ENCODE measurements at regions not wholly inside any gene's neighbourhood (a gene's known extent, or its start where the extent isn't known, plus 50 kb on each side); places are given as distances from the start of the nearest gene placed in this dataset.
"Not testable (repeated sequence)": the region's sequence is repeated elsewhere in the genome, so short reads cannot be mapped to it uniquely, and the experiment has no call there.

DNA sequence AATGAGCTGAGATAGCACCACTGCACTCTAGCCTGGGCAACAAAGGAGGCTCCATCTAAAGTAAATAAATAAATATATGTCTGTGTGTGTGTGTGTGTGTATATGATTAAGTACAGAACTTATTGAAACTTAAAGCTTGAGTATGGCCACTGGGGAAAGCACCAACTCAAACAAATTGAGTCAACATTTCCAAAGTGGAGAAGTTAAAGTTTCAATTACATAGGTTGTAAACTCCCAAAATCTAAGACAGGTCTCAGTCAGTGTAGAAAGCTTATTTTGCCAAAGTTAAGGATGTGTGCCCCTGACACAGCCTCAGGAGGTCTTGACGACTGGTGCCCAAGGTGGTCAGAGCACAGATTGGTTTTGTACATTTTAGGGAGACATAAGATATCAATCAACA lies 458.9 kb upstream of the RGS18 start:
- Histone ChIP-seq H3K36me3 (replicated peaks; ENCODE audit: control insufficient read depth, insufficient read depth, low read length) (no peaks in the 10 kb centered on the region), H3K4me3 (ENCODE audit: insufficient read depth, low read depth, low read length) (no peak overlapping the region), H3K27me3 (ENCODE audit: control insufficient read depth, insufficient read depth, low read length) (no peaks in the 10 kb centered on the region)
- DNase-seq = no peak

DNA sequence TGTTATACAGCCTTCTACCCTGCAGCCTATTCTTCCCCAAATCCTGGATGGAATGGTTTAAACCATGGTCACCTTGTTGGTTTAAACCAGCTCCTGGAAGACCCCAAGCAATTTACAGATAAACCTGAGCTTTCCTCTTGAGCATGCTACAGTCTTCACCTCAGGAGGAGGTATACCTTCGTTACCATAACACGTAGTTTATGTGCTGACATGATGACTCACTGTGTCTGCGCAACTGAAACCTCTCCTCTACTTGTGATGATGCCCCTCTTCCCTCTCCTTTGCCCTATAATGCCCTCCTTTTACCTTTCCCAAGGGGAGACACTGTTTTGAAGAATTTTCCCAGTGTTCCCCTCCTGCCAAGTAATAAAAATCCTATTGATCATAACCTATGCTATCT lies 457.3 kb upstream of the RGS18 start:
- Histone ChIP-seq H3K27me3 (ENCODE audit: control insufficient read depth, insufficient read depth, low read length) (no peaks in the 10 kb centered on the region), H3K36me3 (replicated peaks; ENCODE audit: control insufficient read depth, insufficient read depth, low read length) (no peaks in the 10 kb centered on the region), H3K4me3 (ENCODE audit: insufficient read depth, low read depth, low read length) (no peak overlapping the region)
- DNase-seq = no peak

DNA sequence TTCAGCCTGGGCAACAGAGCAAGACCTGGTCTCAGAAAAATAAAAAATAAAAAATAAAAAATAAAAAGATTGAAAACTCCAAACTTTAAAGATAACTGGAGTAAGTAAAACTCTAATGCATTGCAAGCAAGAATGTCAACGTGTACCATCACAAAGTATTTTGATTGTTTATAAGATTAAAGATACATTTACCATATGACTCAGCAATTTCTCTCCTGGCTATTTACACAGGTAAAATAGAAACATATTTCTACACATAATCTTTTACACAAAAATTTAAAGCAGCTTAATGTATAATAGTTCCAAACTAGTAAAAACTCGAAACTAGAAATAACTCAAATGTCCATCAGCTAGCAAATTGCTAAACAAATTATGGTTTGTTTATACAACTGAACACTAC lies 456.1 kb upstream of the RGS18 start:
- Histone ChIP-seq H3K27me3 (ENCODE audit: control insufficient read depth, insufficient read depth, low read length) (no peaks in the 10 kb centered on the region), H3K4me3 (ENCODE audit: insufficient read depth, low read depth, low read length) (no peak overlapping the region), H3K36me3 (replicated peaks; ENCODE audit: control insufficient read depth, insufficient read depth, low read length) (no peaks in the 10 kb centered on the region)
- no peak for DNase-seq

DNA sequence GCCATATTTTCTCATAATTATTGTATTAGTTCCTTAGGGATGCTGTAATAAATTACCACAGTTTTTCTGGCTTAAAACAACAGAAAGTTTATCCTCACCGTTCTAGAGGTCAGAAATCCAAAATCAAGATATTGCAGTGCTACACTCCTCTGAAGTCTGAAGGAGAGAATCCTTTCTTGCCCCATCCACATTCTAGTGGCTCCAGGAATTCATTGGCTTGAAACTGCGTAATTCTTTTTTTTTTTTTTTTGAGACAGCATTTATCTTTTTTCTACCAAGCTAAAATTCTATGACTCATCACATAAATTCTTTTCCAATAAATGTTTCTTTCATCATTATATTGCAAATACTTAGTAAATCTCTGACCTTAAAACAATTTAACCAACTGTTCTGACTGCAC lies 451.0 kb upstream of the RGS18 start:
- Histone ChIP-seq H3K36me3 (replicated peaks; ENCODE audit: control insufficient read depth, insufficient read depth, low read length) (no peaks in the 10 kb centered on the region), H3K27me3 (ENCODE audit: control insufficient read depth, insufficient read depth, low read length) (no peaks in the 10 kb centered on the region), H3K4me3 (ENCODE audit: insufficient read depth, low read depth, low read length) (no peak overlapping the region)
- no peak for DNase-seq

DNA sequence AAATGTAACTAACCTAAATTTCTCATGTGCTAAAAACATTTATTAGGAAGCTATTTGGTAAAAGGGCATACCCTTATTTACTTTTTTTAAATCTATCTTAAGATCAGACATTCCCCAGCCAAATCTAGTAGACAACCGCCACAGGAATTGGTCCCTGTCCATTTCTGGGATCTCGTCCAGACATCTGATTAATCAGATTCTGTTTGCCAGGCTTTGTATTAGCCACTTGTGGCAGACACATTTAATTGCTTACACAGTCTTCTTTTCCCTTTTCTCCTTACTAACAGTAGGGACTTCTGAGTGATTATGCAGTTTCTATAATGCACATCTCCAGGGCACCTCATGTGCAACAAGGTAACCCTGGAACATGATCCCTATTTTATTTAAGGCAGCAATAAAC lies 449.0 kb upstream of the RGS18 start:
- Histone ChIP-seq H3K36me3 (replicated peaks; ENCODE audit: control insufficient read depth, insufficient read depth, low read length) (no peaks in the 10 kb centered on the region), H3K27me3 (ENCODE audit: control insufficient read depth, insufficient read depth, low read length) (no peaks in the 10 kb centered on the region), H3K4me3 (ENCODE audit: insufficient read depth, low read depth, low read length) (no peak overlapping the region)
- DNase-seq = no peak

DNA sequence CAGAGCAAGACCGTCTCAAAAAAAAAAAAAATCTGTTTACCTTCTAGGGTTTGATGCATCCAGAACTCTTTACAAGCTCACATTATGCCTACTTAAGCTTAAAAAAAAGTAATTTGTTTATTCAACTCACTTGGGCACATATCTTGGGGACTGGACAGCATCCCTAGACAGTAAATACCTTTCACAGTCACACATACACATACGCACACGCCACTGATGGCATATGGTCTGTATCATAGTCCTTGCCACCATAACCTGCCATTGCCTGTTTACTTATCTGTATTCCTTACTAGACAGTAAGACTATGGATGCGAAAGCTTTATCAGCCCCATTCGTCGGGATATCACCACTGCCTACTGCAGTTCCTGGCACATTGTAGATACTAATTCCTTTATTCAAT lies 446.3 kb upstream of the RGS18 start:
- DNase-seq = no peak
- H3K36me3 ChIP-seq (replicated peaks; ENCODE audit: control insufficient read depth, insufficient read depth, low read length) = no peaks in the 10 kb centered on the region

DNA sequence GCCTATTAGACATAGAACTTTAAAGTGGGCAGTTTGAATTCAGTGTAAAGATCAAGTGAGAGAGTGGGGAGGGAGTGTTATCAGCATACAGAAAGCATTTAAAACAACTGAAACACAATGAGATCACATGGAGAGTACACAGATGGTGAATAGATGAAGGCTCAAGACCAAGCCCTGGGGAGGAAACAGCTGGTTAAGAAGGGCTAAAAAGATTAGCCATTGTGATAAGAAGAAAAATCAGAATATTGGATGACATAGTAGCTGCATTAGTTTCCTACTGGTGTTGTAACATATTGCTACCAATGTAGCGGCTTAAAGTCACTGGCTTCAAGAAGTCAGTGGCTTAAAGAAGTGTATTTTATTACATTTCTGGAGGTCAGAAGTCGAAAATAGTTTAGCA lies 443.4 kb upstream of the RGS18 start:
- DNase-seq = no peak
- H3K4me3 ChIP-seq (ENCODE audit: insufficient read depth, low read depth, low read length) = no peak overlapping the region
- no peaks in the 10 kb centered on the region for H3K27me3 ChIP-seq (ENCODE audit: control insufficient read depth, insufficient read depth, low read length)
- no peaks in the 10 kb centered on the region for H3K36me3 ChIP-seq (replicated peaks; ENCODE audit: control insufficient read depth, insufficient read depth, low read length)

More for the DNA sequence above, 446.3 kb upstream of the RGS18 start:
- no peaks in the 10 kb centered on the region for H3K27me3 ChIP-seq (ENCODE audit: control insufficient read depth, insufficient read depth, low read length)
- H3K4me3 ChIP-seq (ENCODE audit: insufficient read depth, low read depth, low read length) = no peak overlapping the region

DNA sequence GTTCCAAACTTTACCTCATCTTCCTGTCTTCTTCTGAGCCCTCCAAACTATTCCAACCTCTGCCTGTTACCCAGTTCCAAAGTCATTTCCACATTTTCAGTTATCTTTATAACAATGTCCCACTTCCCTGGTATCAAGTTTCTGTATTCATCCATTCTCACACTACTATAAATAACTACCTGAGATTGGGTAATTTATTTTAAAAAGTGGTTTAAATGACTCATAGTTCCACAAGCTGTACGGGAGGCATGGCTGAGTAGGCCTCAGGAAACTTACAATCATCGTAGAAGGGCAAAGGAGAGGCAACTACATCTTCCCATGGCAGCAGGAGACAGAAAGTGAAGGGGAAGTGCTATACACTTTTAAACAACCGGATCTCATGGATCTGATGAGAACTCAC lies 428.5 kb upstream of the RGS18 start:
- H3K27me3 ChIP-seq (ENCODE audit: control insufficient read depth, insufficient read depth, low read length) = no peaks in the 10 kb centered on the region
- DNase-seq = no peak
- no peak overlapping the region for H3K4me3 ChIP-seq (ENCODE audit: insufficient read depth, low read depth, low read length)
- H3K36me3 ChIP-seq (replicated peaks; ENCODE audit: control insufficient read depth, insufficient read depth, low read length) = no peaks in the 10 kb centered on the region

DNA sequence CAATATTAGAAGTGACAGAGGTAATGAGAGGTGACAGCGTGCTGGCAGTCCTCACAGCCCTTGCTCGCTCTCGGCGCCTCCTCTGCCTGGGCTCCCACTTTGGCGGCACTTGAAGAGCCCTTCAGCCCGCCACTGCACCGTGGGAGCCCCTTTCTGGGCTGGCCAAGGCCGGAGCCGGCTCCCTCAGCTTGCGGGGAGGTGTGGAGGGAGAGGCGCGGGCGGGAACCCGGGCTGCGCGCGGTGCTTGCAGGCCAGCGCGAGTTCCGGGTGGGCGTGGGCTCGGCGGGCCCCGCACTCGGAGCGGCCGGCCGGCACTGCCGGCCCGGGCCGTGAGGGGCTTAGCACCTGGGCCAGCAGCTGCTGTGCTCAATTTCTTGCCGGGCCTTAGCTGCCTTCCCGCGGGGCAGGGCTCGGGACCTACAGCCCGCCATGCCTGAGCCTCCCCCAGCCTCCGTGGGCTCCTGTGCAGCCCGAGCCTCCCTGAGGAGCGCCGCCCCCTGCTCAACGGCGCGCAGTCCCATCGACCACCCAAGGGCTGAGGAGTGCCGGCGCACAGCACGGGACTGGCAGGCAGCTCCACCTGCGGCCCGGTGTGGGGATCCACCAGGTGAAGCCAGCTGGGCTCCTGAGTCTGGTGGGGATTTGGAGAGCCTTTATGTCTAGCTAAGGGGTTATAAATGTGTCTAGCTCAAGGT lies 426.5 kb upstream of the RGS18 start:
- not testable (repeated sequence) for H3K36me3 ChIP-seq (replicated peaks; ENCODE audit: control insufficient read depth, insufficient read depth, low read length); H3K27me3 ChIP-seq (ENCODE audit: control insufficient read depth, insufficient read depth, low read length); H3K4me3 ChIP-seq (ENCODE audit: insufficient read depth, low read depth, low read length); DNase-seq

DNA sequence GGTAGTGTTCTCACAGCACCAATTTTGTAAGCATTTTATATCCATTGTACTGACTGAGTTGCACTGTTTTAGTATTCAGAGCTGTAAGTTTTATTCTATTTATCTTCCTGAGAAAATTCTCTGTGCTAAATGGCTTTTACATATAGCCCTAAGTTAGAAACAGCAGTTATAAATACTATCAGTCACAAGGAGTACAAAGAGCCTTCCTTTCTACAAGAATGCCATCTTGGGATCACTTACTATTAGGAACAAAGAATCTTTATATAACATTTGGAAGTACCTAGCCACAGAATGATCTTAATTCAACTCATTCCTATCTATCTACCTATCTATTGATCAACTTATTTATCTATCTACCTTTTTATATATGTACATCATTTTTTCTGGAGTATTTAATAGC lies 423.9 kb upstream of the RGS18 start:
- no peak overlapping the region for H3K4me3 ChIP-seq (ENCODE audit: insufficient read depth, low read depth, low read length)
- DNase-seq = no peak

DNA sequence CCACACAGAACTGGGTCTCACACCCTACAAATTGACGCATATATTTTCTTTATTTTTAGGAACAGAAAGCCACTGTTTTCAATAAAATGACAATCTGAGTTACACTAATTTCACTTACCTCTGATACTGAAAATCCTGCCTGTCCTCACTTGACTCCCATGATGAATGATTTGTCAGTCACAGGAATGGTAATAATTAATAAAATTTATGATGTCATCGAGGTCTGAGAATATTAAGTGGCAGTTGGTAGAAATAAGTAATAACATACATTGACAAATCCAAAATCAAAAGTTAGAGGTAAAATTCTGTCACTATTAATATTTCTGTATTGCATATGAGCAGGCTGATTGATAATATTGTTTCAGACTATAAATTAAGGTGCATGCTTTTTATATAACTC lies 418.7 kb upstream of the RGS18 start:
- Histone ChIP-seq H3K4me3 (ENCODE audit: insufficient read depth, low read depth, low read length) (no peak overlapping the region), H3K36me3 (replicated peaks; ENCODE audit: control insufficient read depth, insufficient read depth, low read length) (no peaks in the 10 kb centered on the region), H3K27me3 (ENCODE audit: control insufficient read depth, insufficient read depth, low read length) (no peaks in the 10 kb centered on the region)
- DNase-seq = no peak

More for the DNA sequence above, 423.9 kb upstream of the RGS18 start:
- no peaks in the 10 kb centered on the region for H3K27me3 ChIP-seq (ENCODE audit: control insufficient read depth, insufficient read depth, low read length)
- H3K36me3 ChIP-seq (replicated peaks; ENCODE audit: control insufficient read depth, insufficient read depth, low read length) = no peaks in the 10 kb centered on the region

DNA sequence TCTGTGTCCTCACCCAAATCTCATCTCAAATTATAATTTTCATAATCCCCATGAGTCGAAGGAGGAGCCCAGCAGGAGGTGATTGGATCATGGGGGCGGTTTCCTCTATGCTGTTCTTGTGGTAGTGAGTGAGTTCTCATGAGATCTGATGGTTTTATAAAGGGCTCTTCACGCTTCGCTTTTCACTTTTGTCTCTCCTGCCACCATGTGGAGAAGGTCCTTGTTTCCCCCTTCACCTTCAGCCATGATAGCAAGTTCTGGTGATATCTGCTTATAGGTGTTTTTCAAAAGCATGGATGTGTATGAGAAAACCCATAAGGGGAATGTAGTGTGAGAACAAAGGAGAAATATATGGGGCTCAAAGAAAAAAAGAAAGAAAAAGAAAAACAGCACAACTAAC lies 405.9 kb upstream of the RGS18 start:
- H3K4me3 ChIP-seq (ENCODE audit: insufficient read depth, low read depth, low read length) = no peak overlapping the region
- no peak for DNase-seq

DNA sequence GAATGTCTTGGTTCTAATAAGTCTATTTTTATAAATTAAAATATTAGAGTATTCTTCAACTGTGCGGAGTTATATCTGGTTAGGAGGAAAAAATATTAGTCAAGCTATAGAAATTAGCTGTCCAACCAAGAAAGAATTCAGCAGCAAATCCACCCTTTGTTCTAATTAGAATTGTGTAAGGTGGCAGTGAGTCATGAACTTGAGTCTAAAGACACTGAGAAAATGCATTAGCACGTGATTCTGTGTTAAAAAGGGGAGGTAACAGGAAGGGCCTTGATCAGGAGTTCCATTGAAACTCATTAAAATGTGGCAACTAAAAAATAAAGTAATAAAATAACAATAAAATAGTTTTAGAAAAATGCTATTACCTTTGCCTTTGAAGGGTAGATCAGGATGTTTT lies 398.2 kb upstream of the RGS18 start:
- Histone ChIP-seq H3K27me3 (ENCODE audit: control insufficient read depth, insufficient read depth, low read length) (no peaks in the 10 kb centered on the region), H3K4me3 (ENCODE audit: insufficient read depth, low read depth, low read length) (no peak overlapping the region), H3K36me3 (replicated peaks; ENCODE audit: control insufficient read depth, insufficient read depth, low read length) (no peaks in the 10 kb centered on the region)
- no peak for DNase-seq

More for the DNA sequence above, 405.9 kb upstream of the RGS18 start:
- H3K27me3 ChIP-seq (ENCODE audit: control insufficient read depth, insufficient read depth, low read length) = no peaks in the 10 kb centered on the region
- no peaks in the 10 kb centered on the region for H3K36me3 ChIP-seq (replicated peaks; ENCODE audit: control insufficient read depth, insufficient read depth, low read length)

DNA sequence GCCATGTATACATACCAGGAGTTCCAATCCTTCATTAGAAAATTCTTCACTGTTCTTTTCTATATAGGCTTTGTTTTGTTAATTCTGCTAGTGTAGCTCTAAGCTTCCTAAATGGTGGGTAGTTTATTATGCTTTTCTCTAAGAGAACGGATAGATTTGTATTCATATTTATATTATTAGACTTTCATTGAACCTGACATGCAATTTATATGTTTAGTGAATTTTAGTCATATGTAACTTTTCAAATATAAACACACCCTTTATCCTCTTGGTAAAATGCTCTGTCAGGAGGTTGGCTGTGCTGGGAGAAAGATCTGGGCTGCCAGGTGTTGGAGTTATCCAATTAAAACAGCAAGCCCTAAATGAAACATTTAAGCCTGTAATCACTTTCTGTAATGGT lies 369.7 kb upstream of the RGS18 start:
- H3K4me3 ChIP-seq (ENCODE audit: insufficient read depth, low read depth, low read length) = no peak overlapping the region
- DNase-seq = no peak
- H3K27me3 ChIP-seq (ENCODE audit: control insufficient read depth, insufficient read depth, low read length) = no peaks in the 10 kb centered on the region
- no peaks in the 10 kb centered on the region for H3K36me3 ChIP-seq (replicated peaks; ENCODE audit: control insufficient read depth, insufficient read depth, low read length)

DNA sequence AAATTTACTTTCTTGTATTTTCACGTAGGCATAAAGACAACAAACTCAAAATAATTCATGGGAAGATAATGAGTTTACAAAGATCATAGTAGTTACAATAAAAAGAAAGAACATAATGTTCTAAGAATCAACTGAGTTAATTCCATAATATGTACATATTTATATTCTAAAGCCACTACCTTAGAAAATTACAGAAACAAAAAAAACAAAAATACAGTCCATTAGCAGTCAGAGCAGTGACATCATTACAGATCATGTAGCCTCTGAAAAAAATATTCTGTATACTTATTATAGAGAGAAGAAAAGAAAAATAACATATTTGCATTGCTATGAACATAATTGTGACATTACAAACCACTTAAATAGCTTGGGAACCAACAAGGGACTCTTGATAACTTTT lies 360.1 kb upstream of the RGS18 start:
- Histone ChIP-seq H3K36me3 (replicated peaks; ENCODE audit: control insufficient read depth, insufficient read depth, low read length) (no peaks in the 10 kb centered on the region), H3K4me3 (ENCODE audit: insufficient read depth, low read depth, low read length) (no peak overlapping the region), H3K27me3 (ENCODE audit: control insufficient read depth, insufficient read depth, low read length) (no peaks in the 10 kb centered on the region)
- no peak for DNase-seq

DNA sequence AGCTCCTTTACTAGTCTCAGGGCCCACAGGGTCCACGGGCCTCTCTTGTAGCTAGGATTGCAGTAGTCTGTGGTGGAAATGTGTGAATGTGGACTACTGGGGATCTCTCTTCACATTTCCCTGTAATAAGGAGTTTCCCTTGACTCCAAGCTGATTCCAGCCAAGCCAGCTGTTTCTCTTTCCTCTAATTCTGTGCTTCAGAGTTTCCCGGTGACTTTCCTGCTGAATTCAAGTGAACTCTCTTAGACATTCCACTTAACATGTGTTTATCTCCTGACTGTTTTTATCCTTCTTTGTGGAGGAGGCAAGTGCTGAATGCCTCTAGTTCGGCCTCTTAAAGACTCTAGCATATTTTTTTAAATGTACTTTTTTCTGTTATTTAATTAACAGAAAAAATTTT lies 354.0 kb upstream of the RGS18 start:
- no peak overlapping the region for H3K4me3 ChIP-seq (ENCODE audit: insufficient read depth, low read depth, low read length)
- no peaks in the 10 kb centered on the region for H3K27me3 ChIP-seq (ENCODE audit: control insufficient read depth, insufficient read depth, low read length)
- H3K36me3 ChIP-seq (replicated peaks; ENCODE audit: control insufficient read depth, insufficient read depth, low read length) = no peaks in the 10 kb centered on the region
- no peak for DNase-seq

Data from H7 (cell line).